ENCODE measurements at regions not wholly inside any gene's neighbourhood (a gene's known extent, or its start where the extent isn't known, plus 50 kb on each side); places are given as distances from the start of the nearest gene placed in this dataset.

GRCh38 chrY:7835416-7835815 lies 923.9 kb upstream of the AMELY start:
- TF ChIP-seq CTCF (IDR thresholded peaks at IDR 0.05; ENCODE audit: low read length) (no peak), EZH2 (IDR thresholded peaks at IDR 0.05; ENCODE audit: borderline replicate concordance, low read length) (no peak)
